NB4 (cell line): ENCODE measurements at regions not wholly inside any gene's neighbourhood (a gene's known extent, or its start where the extent isn't known, plus 50 kb on each side); places are given as distances from the start of the nearest gene placed in this dataset.

Experiments used
- POLR2A ChIP-seq: IDR thresholded peaks from 2 replicates; pipeline ENCODE4 v1.6.1; 2011; ENCODE audit warnings: mild to moderate bottlenecking; ENCODE audit not compliant: insufficient read length; ENCODE audit errors: extremely low read depth
- TF ChIP-seq, protein P1 (sequence below): IDR thresholded peaks from one replicate; pipeline ENCODE4 v1.5.1; 2012; ENCODE audit warnings: low read depth, low read length

GRCh38 chr2:226461981-226462380 is 337.6 kb downstream of the IRS1 start:
- TF ChIP-seq, protein P1, sequence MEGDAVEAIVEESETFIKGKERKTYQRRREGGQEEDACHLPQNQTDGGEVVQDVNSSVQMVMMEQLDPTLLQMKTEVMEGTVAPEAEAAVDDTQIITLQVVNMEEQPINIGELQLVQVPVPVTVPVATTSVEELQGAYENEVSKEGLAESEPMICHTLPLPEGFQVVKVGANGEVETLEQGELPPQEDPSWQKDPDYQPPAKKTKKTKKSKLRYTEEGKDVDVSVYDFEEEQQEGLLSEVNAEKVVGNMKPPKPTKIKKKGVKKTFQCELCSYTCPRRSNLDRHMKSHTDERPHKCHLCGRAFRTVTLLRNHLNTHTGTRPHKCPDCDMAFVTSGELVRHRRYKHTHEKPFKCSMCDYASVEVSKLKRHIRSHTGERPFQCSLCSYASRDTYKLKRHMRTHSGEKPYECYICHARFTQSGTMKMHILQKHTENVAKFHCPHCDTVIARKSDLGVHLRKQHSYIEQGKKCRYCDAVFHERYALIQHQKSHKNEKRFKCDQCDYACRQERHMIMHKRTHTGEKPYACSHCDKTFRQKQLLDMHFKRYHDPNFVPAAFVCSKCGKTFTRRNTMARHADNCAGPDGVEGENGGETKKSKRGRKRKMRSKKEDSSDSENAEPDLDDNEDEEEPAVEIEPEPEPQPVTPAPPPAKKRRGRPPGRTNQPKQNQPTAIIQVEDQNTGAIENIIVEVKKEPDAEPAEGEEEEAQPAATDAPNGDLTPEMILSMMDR, result no peak
- TF ChIP-seq POLR2A, result no peak
